Lower leg skin (tissue), 4 donors: ENCODE measurements at regions not wholly inside any gene's neighbourhood (a gene's known extent, or its start where the extent isn't known, plus 50 kb on each side); places are given as distances from the start of the nearest gene placed in this dataset.

Experiments
- DNase-seq, 2 donors: peaks; one replicate each; pipeline ENCODE4 v3.0.0-alpha.2; 2019; ENCODE audit warnings: low spot score in 2 of 2
- H3K4me3 ChIP-seq: fragments of 200-600 bp; sonication (generic); 2 replicates; pipeline ENCODE4 v1.5.1; 2017; ENCODE audit warnings: mild to moderate bottlenecking, low read depth; ENCODE audit not compliant: poor library complexity, severe bottlenecking
- POLR2A ChIP-seq, 2 donors: fragments of 450-650 bp; IDR thresholded peaks; one replicate each; pipeline ENCODE4 v1.6.1; 2016 to 2017; ENCODE audit warnings: antibody characterized with exemption in 2 of 2, mild to moderate bottlenecking in 1 of 2, moderate library complexity in 1 of 2
- WGBS, 2 donors: methylation state at CpG; one replicate each; pipeline ENCODE4 v1.1.5; 2018; 5-methylcytosine and 5-hydroxymethylcytosine counted together
- intact Hi-C: fragments of 100-400 bp; cut with DNase I; formaldehyde crosslinking; loops from one replicate; pipeline ENCODE4 v1.15.0; 2023; ENCODE audit warnings: low total_unique reads
- TF ChIP-seq, protein P1 (sequence below), 3 donors: fragments of 450-650 bp; IDR thresholded peaks; one replicate each; pipeline ENCODE4 v1.5.1; 2016; ENCODE audit warnings: antibody characterized with exemption in 3 of 3, mild to moderate bottlenecking in 3 of 3, moderate library complexity in 2 of 3

DNA sequence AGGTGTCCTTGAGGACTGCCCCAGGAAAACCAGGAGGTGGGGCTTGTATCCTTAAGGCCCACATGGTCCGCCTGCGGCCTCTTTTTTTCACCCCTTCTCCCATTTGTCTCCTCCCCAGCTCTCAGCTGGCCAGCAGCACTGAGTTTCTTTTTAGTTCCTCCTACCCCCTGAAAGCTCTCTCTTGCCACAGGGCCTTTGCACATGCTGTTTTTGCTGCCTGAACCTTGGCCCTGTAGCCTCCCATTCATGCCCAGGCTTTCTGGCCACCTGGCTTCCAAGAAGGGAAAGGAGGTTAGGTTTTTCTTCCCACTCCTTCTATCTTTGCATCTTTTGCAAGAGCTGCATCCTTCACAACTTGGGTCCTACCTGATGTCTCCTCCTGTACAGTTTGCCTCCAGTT is 358.1 kb downstream of the VRK1 start:
- DNase-seq = no peak
- no peak overlapping the region for H3K4me3 ChIP-seq
- no peak for TF ChIP-seq POLR2A (IDR thresholded peaks at IDR 0.05)
- TF ChIP-seq, protein P1, sequence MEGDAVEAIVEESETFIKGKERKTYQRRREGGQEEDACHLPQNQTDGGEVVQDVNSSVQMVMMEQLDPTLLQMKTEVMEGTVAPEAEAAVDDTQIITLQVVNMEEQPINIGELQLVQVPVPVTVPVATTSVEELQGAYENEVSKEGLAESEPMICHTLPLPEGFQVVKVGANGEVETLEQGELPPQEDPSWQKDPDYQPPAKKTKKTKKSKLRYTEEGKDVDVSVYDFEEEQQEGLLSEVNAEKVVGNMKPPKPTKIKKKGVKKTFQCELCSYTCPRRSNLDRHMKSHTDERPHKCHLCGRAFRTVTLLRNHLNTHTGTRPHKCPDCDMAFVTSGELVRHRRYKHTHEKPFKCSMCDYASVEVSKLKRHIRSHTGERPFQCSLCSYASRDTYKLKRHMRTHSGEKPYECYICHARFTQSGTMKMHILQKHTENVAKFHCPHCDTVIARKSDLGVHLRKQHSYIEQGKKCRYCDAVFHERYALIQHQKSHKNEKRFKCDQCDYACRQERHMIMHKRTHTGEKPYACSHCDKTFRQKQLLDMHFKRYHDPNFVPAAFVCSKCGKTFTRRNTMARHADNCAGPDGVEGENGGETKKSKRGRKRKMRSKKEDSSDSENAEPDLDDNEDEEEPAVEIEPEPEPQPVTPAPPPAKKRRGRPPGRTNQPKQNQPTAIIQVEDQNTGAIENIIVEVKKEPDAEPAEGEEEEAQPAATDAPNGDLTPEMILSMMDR (IDR thresholded peaks at IDR 0.05) = no peak
- intact Hi-C loops = no loop called here
- WGBS, 2 donors = 81 to 90% methylated on average over 2 of the region's 2 CpGs

GRCh38 chr14:97155814-97156213 is 358.6 kb downstream of the VRK1 start:
- no peak overlapping the region for H3K4me3 ChIP-seq
- intact Hi-C loops = no loop called here
- 51 to 64% methylated on average over 4 of the region's 4 CpGs for WGBS, 2 donors
- no peak for TF ChIP-seq POLR2A (IDR thresholded peaks at IDR 0.05)
- TF ChIP-seq, protein P1 (IDR thresholded peaks at IDR 0.05) = no peak
- DNase-seq = no peak

GRCh38 chr14:97156705-97157104 is 359.5 kb downstream of the VRK1 start:
- TF ChIP-seq POLR2A (IDR thresholded peaks at IDR 0.05) = no peak
- TF ChIP-seq, protein P1 (IDR thresholded peaks at IDR 0.05) = no peak
- intact Hi-C loops = no loop called here
- WGBS, 2 donors = 76 to 82% methylated on average over 5 of the region's 5 CpGs
- no peak for DNase-seq
- H3K4me3 ChIP-seq = no peak overlapping the region

DNA sequence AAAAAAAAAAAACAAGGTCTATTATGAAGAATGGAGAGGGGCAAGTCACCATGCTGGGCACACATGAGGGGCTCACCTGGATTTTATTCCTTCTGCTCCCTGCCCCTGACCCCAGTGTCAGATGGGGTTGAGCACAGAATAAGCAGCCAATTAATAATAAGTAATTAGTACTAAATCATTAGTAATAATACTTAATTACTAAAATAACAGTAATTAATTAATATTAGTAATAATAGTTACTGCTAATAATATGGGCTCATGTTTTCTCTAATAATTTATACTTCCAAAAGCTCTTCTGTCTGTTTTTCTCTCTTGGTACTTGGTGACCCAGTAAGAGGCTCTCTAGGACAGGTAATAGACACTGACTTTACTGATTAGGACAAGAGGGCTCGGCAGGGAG is 360.9 kb downstream of the VRK1 start:
- WGBS, 2 donors = 75 to 82% methylated on average over 1 of the region's 1 CpG
- no peak for DNase-seq
- intact Hi-C loops = no loop called here

GRCh38 chr14:97159124-97159523 is 361.9 kb downstream of the VRK1 start:
- no peak overlapping the region for H3K4me3 ChIP-seq
- 84 to 87% methylated on average over 4 of the region's 4 CpGs for WGBS, 2 donors
- intact Hi-C loops = no loop called here
- no peak for TF ChIP-seq POLR2A (IDR thresholded peaks at IDR 0.05)
- TF ChIP-seq, protein P1 (IDR thresholded peaks at IDR 0.05) = no peak
- DNase-seq = no peak

More for the DNA sequence above, 360.9 kb downstream of the VRK1 start:
- H3K4me3 ChIP-seq = no peak overlapping the region
- TF ChIP-seq, protein P1 (IDR thresholded peaks at IDR 0.05) = no peak
- TF ChIP-seq POLR2A (IDR thresholded peaks at IDR 0.05) = no peak

DNA sequence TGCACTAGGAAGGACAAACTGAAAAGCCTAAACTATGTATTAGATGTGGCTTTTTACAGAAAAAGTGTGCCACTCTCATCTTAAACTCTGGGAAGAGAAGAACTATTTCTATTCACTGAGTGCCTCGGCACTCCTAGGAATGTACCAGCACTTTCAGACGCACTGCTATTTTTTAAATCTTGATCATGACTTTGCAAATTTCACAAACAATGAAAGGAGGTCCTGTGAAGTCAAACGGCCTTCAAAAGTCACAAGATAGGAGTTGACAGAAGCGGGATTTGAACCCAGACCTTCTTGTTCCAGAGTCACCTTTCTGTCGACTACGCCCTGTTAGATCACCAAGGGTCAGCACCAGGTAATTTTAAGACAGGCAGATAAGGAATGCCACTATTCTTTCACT is 365.4 kb downstream of the VRK1 start:
- TF ChIP-seq, protein P1 (IDR thresholded peaks at IDR 0.05) = no peak
- H3K4me3 ChIP-seq = no peak overlapping the region
- no peak for DNase-seq
- intact Hi-C loops = no loop called here
- 81 to 85% methylated on average over 6 of the region's 6 CpGs for WGBS, 2 donors
